Activated naive CD4-positive, alpha-beta T cell treated with anti-CD3 and anti-CD28 coated beads for 36 hours (primary cell): ENCODE measurements at regions not wholly inside any gene's neighbourhood (a gene's known extent, or its start where the extent isn't known, plus 50 kb on each side); places are given as distances from the start of the nearest gene placed in this dataset.

ENCODE experiments used
- CTCF ChIA-PET: fragments of 350-600 bp; sonication (Branson Sonifier 250); formaldehyde crosslinking; loops from one replicate; lab custom pipeline; 2021; ENCODE audit warnings: antibody characterized with exemption; lab: Charles Lee
- DNase-seq: peaks from one replicate; pipeline ENCODE4 v3.0.0-alpha.2; 2020
- H3K27ac Mint-ChIP-seq: one replicate; pipeline ENCODE4 v1.8.0; 2021; ENCODE audit warnings: mild to moderate bottlenecking, mixed read lengths
- H3K27me3 Mint-ChIP-seq: one replicate; pipeline ENCODE4 v1.8.0; 2021; ENCODE audit warnings: low read depth, mixed read lengths
- H3K36me3 Mint-ChIP-seq: one replicate; pipeline ENCODE4 v1.8.0; 2021; ENCODE audit warnings: low read depth, mixed read lengths
- H3K4me1 Mint-ChIP-seq: one replicate; pipeline ENCODE4 v1.8.0; 2021; ENCODE audit warnings: low read depth, mixed read lengths
- H3K4me3 Mint-ChIP-seq: one replicate; pipeline ENCODE4 v1.8.0; 2021; ENCODE audit warnings: mild to moderate bottlenecking, moderate library complexity, mixed read lengths
- H3K9me3 Mint-ChIP-seq: one replicate; pipeline ENCODE4 v1.8.0; 2021; ENCODE audit warnings: mixed read lengths
- intact Hi-C: fragments of 100-400 bp; cut with micrococcal nuclease; formaldehyde crosslinking; loops from one replicate; pipeline ENCODE4 v1.15.1; 2023

GRCh38 chrX:68940601-68941000, 111.8 kb downstream of the EFNB1 start:
- intact Hi-C loops, result no loop called here
- CTCF ChIA-PET, result no interaction called here
- Mint-ChIP-seq H3K36me3 (no peaks in the 10 kb centered on the region), H3K9me3 (no peaks in the 10 kb centered on the region), H3K4me3 (no peak overlapping the region), H3K27me3 (no peaks in the 10 kb centered on the region), H3K27ac (no peak overlapping the region), H3K4me1 (no peaks in the 10 kb centered on the region)
- no peak for DNase-seq

DNA sequence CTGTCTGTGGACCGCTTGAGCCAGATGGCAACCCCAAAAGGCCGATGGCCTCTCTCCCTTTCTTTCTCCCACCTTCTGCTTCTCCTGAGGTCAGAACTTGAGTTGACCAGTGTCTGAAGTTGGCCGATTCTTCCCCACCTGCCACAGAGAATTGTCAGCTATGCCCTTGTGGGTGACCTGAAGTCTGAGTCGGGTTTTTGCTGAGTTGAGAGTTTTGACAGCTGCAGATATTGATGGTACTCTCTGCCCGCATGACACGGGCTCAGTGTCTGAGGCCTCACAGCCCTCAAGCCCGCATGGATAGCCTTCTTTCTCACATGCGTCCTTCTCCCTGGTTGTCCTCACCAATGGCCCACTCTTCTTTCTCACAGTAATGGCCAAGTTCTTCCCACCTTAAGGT, 111.0 kb downstream of the EFNB1 start:
- no peaks in the 10 kb centered on the region for H3K36me3 Mint-ChIP-seq
- H3K4me1 Mint-ChIP-seq, result no peaks in the 10 kb centered on the region
- no peak overlapping the region for H3K4me3 Mint-ChIP-seq
- no peak overlapping the region for H3K27ac Mint-ChIP-seq
- intact Hi-C loops, result no loop called here
- H3K9me3 Mint-ChIP-seq, result no peaks in the 10 kb centered on the region
- H3K27me3 Mint-ChIP-seq, result no peaks in the 10 kb centered on the region
- CTCF ChIA-PET, result no interaction called here
- DNase-seq, result no peak

GRCh38 chrX:68938244-68939004, 109.6 kb downstream of the EFNB1 start:
- intact Hi-C loops, result no loop called here
- Mint-ChIP-seq H3K27me3 (no peaks in the 10 kb centered on the region), H3K36me3 (no peaks in the 10 kb centered on the region), H3K4me1 (no peaks in the 10 kb centered on the region), H3K4me3 (no peak overlapping the region), H3K27ac (no peak overlapping the region), H3K9me3 (no peaks in the 10 kb centered on the region)
- CTCF ChIA-PET, result no interaction called here
- DNase-seq, result no peak

- intact Hi-C loops, result no loop called here
- DNase-seq, result no peak
- Mint-ChIP-seq H3K4me3 (no peak overlapping the region), H3K36me3 (no peaks in the 10 kb centered on the region), H3K9me3 (no peaks in the 10 kb centered on the region), H3K4me1 (no peaks in the 10 kb centered on the region), H3K27ac (no peak overlapping the region), H3K27me3 (no peaks in the 10 kb centered on the region)
- CTCF ChIA-PET, result no interaction called here
Observed at GRCh38 chrX:68937581-68937980, 108.8 kb downstream of the EFNB1 start.

DNA sequence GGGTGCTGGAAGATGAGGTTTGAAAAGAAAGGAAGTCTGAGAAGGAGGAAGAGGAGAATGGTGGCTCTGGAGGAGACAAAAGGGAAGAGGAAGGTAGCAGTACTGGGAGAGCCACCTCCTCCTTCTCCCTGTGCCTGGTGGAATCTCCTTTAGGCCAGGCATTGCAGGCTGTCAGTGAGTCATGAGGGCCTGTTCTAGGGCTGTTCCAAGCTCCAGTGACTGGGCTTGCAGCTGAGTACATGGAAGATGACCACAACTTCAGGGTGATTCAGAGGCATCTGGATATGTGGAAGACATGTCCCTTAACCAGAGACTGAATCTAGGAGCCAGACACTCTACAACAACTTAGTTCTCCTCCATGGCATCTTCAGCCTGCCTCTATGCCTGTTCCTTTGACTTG, 107.8 kb downstream of the EFNB1 start:
- Mint-ChIP-seq H3K9me3 (no peaks in the 10 kb centered on the region), H3K27ac (no peak overlapping the region), H3K27me3 (no peaks in the 10 kb centered on the region), H3K36me3 (no peaks in the 10 kb centered on the region), H3K4me1 (no peaks in the 10 kb centered on the region), H3K4me3 (no peak overlapping the region)
- no peak for DNase-seq
- CTCF ChIA-PET, result no interaction called here
- intact Hi-C loops, result no loop called here

- intact Hi-C loops, result no loop called here
- CTCF ChIA-PET, result no interaction called here
- Mint-ChIP-seq H3K27ac (no peak overlapping the region), H3K27me3 (no peaks in the 10 kb centered on the region), H3K36me3 (no peaks in the 10 kb centered on the region), H3K4me1 (no peaks in the 10 kb centered on the region), H3K9me3 (no peaks in the 10 kb centered on the region), H3K4me3 (no peak overlapping the region)
- no peak for DNase-seq
Observed at GRCh38 chrX:68936126-68936525, 107.3 kb downstream of the EFNB1 start.

- Mint-ChIP-seq H3K27ac (no peak overlapping the region), H3K9me3 (no peaks in the 10 kb centered on the region), H3K27me3 (no peaks in the 10 kb centered on the region), H3K36me3 (no peaks in the 10 kb centered on the region), H3K4me1 (no peaks in the 10 kb centered on the region), H3K4me3 (no peak overlapping the region)
- intact Hi-C loops, result no loop called here
- DNase-seq, result no peak
- CTCF ChIA-PET, result no interaction called here
Observed at GRCh38 chrX:68935362-68935761, 106.5 kb downstream of the EFNB1 start.

- no peak for DNase-seq
- intact Hi-C loops, result no loop called here
- Mint-ChIP-seq H3K27me3 (no peaks in the 10 kb centered on the region), H3K4me3 (no peak overlapping the region), H3K9me3 (no peaks in the 10 kb centered on the region), H3K27ac (no peak overlapping the region), H3K4me1 (no peaks in the 10 kb centered on the region), H3K36me3 (no peaks in the 10 kb centered on the region)
- CTCF ChIA-PET, result no interaction called here
Observed at GRCh38 chrX:68934922-68935321, 106.1 kb downstream of the EFNB1 start.

GRCh38 chrX:68934421-68934820, 105.6 kb downstream of the EFNB1 start:
- H3K9me3 Mint-ChIP-seq, result no peaks in the 10 kb centered on the region
- H3K4me3 Mint-ChIP-seq, result no peak overlapping the region
- H3K4me1 Mint-ChIP-seq, result no peaks in the 10 kb centered on the region
- no peaks in the 10 kb centered on the region for H3K36me3 Mint-ChIP-seq
- no peaks in the 10 kb centered on the region for H3K27me3 Mint-ChIP-seq
- intact Hi-C loops, result no loop called here
- H3K27ac Mint-ChIP-seq, result no peak overlapping the region
- CTCF ChIA-PET, result no interaction called here
- no peak for DNase-seq

DNA sequence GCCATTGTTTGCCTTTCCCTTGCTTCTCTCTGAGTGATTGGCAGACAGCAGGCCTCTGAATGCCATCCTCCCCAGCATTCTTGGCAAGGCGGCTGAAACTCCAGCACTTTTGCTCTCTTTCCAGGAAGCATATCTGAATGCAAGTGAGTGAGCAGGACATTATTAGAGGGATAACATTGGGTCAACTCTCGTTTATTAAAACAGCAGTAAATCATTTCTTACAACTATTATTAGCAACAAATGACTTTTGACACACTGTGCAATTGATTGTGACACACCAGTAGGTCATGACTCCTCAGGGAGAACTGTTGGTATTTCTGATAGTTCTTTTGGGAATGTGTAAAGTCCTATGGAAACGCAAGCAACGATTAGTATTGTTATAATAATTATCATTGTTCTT, 103.8 kb downstream of the EFNB1 start:
- no peaks in the 10 kb centered on the region for H3K9me3 Mint-ChIP-seq
- CTCF ChIA-PET, result no interaction called here

GRCh38 chrX:68931345-68931744, 102.5 kb downstream of the EFNB1 start:
- no peak for DNase-seq
- no peak overlapping the region for H3K27ac Mint-ChIP-seq
- no peaks in the 10 kb centered on the region for H3K27me3 Mint-ChIP-seq
- no peak overlapping the region for H3K4me3 Mint-ChIP-seq
- H3K4me1 Mint-ChIP-seq, result no peaks in the 10 kb centered on the region
- intact Hi-C loops, result no loop called here
- H3K36me3 Mint-ChIP-seq, result no peaks in the 10 kb centered on the region
- H3K9me3 Mint-ChIP-seq, result no peaks in the 10 kb centered on the region
- CTCF ChIA-PET, result no interaction called here

More for the DNA sequence above, 103.8 kb downstream of the EFNB1 start:
- H3K27me3 Mint-ChIP-seq, result no peaks in the 10 kb centered on the region
- no peaks in the 10 kb centered on the region for H3K4me1 Mint-ChIP-seq
- intact Hi-C loops, result no loop called here
- no peaks in the 10 kb centered on the region for H3K36me3 Mint-ChIP-seq
- no peak for DNase-seq
- H3K27ac Mint-ChIP-seq, result no peak overlapping the region
- no peak overlapping the region for H3K4me3 Mint-ChIP-seq

- Mint-ChIP-seq H3K27ac (no peak overlapping the region), H3K36me3 (no peaks in the 10 kb centered on the region), H3K9me3 (no peaks in the 10 kb centered on the region), H3K4me1 (no peaks in the 10 kb centered on the region), H3K4me3 (no peak overlapping the region), H3K27me3 (no peaks in the 10 kb centered on the region)
- intact Hi-C loops, result no loop called here
- CTCF ChIA-PET, result no interaction called here
- DNase-seq, result no peak
Observed at GRCh38 chrX:68930542-68931317, 101.9 kb downstream of the EFNB1 start.
